WI38 (cell line): ENCODE measurements at regions not wholly inside any gene's neighbourhood (a gene's known extent, or its start where the extent isn't known, plus 50 kb on each side); places are given as distances from the start of the nearest gene placed in this dataset.

Experiments used
- H3K4me3 ChIP-seq: 2 replicates; pipeline ENCODE4 v1.5.1; 2011; ENCODE audit warnings: low read depth, mild to moderate bottlenecking, control low read depth, low read length
- TF ChIP-seq, protein P1 (sequence below): IDR thresholded peaks from 2 replicates; pipeline ENCODE4 v1.5.1; 2012; ENCODE audit warnings: low read depth, mild to moderate bottlenecking, control low read depth, low read length

DNA sequence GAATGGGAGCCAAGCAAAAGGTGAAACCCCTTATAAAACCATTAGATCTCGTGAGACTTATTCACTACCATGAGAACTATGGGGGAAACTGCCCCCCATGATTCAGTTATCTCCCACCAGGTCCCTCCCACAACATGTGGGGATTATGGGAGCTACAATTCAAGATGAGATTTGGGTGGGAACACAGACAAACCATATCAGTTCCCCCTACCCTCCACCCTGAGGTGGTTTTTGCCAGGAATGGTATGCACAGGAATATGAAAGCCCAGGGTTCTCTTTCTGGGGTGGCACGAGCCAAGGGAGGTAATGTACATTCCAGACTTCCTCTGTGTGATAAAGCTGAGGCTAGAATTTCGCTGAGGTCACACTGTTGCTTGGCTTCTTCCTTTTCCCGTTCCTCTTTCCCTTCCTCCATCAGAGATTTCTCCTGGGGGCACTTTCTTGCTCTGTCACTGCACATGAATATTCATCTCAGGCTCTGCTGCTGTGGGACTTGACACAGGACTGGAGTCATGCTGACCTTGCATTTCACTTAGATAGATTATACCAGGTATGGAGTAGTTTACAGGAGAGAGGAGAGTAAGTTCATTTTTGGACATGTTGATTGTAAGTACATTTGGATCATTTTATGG, 347.0 kb upstream of the MTPN start:
- TF ChIP-seq, protein P1, sequence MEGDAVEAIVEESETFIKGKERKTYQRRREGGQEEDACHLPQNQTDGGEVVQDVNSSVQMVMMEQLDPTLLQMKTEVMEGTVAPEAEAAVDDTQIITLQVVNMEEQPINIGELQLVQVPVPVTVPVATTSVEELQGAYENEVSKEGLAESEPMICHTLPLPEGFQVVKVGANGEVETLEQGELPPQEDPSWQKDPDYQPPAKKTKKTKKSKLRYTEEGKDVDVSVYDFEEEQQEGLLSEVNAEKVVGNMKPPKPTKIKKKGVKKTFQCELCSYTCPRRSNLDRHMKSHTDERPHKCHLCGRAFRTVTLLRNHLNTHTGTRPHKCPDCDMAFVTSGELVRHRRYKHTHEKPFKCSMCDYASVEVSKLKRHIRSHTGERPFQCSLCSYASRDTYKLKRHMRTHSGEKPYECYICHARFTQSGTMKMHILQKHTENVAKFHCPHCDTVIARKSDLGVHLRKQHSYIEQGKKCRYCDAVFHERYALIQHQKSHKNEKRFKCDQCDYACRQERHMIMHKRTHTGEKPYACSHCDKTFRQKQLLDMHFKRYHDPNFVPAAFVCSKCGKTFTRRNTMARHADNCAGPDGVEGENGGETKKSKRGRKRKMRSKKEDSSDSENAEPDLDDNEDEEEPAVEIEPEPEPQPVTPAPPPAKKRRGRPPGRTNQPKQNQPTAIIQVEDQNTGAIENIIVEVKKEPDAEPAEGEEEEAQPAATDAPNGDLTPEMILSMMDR = no peak
- no peak overlapping the region for H3K4me3 ChIP-seq

DNA sequence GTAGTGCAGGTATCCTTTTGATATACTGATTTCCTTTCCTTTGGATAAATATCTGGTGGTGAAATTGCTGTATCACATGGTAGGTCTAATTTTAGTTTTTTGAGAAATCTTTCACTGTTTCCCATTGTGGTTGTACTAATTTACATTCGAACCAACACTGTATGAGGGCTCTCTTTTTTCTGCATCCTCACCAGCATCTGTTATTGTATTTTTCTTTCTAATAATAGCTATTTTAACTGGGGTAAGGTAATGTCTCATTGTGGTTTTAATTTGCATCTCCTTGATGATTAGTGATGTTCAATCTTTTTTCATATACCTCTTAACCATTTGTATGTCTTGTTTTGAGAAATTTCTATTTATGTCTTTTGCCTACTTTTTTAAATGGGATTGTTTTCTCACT, 335.4 kb upstream of the MTPN start:
- no peak overlapping the region for H3K4me3 ChIP-seq
- TF ChIP-seq, protein P1 = no peak

DNA sequence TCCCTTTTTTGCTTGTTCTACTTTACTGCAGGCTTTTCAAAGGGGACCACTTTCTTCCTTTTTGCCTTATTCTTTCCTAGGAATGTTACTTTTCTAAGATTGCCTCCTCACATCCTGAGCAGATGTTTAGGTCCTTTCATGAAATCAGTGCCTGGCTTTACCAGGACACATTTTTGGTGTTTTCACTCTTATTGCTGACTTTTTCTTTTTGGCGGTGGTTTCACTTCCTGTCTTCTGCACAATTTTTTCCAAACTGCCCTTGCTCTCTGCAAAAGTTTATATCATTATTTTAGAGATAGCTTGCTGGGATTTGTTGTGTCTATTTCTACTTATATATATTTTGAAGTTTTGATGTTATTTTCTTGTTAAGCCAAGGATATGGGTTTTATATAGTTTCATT, 332.2 kb upstream of the MTPN start:
- TF ChIP-seq, protein P1 = no peak
- no peak overlapping the region for H3K4me3 ChIP-seq

DNA sequence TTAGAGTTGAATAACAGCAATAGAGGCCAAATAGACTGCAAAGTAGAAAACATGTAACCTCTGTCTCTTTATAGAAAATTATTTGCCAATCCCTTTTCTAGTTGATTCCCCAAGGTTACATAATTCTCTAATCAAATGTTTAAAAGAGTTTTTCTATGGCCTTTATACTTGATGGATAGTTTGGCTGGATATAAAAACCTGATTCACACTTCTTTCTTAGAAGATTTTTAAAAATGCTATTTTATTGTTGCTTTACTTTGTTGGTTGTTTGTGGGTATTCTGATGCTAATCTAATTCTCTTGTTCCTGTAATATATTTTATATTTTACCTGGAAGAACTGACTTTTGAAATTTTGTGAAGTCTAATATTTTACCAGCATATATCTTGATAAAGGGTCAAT, 331.1 kb upstream of the MTPN start:
- TF ChIP-seq, protein P1 = no peak

DNA sequence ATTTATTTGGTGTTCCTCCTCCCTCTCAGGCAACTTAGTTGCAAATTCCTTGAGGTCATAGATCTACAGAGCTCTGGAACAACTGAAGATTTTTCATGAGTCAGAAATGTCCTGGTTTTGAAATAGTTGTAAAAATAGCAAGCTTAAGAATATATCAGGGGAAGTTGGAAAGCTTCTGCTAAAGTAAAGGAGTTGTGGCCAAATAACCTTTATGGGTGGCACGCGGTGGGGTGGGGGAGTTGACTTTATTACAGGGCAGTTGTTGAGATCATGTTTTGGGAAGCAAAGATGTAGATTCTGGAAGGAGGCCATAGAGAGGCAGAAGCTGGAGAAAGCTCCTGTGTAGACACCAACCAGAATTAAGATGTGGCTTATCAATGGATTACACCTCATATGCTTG, 326.0 kb upstream of the MTPN start:
- TF ChIP-seq, protein P1 = no peak
- H3K4me3 ChIP-seq = no peak overlapping the region

More for the DNA sequence above, 331.1 kb upstream of the MTPN start:
- no peak overlapping the region for H3K4me3 ChIP-seq

DNA sequence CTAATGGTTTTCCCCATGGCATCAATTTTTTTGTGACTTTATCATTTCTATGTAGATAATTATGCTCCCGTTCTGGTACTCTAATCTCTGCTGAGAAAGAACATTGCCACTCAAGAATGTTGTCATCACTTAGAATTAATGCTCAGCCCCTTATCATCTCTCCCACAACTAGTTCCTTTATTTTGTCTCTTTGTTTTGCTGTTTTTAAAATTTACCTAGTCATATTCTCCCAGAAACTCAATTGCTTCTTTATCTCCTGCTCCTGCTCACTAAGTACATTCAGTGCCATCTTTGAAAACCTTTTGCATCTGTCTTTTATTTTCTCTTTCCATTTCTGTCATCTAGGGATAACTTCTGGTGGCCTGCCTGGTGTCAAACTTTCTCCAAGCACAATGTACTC, 324.9 kb upstream of the MTPN start:
- TF ChIP-seq, protein P1 = no peak
- H3K4me3 ChIP-seq = no peak overlapping the region

DNA sequence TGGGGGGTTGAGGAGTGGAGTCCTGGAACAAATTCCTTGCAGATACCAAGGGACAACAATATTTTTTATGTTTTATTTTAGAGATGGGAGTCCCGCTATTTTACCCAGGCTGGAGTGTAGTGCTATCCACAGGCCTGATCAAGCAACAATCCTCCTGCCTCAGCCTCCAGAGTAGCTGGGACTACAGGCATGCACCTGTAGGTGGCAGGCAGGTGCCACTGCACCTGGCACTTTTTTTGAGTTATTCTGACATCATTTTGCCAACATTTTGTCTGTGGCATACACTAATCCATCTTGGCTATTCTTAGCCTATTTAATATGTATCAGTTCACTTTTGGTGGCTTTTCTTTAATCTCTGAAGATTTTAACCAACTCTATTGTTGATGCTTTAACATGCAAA, 317.8 kb upstream of the MTPN start:
- no peak overlapping the region for H3K4me3 ChIP-seq
- TF ChIP-seq, protein P1 = no peak
